Loucy (cell line): ENCODE measurements at regions not wholly inside any gene's neighbourhood (a gene's known extent, or its start where the extent isn't known, plus 50 kb on each side); places are given as distances from the start of the nearest gene placed in this dataset.
"Not testable (repeated sequence)": the region's sequence is repeated elsewhere in the genome, so short reads cannot be mapped to it uniquely, and the experiment has no call there.

Experiments
- EZH2phosphoT487 ChIP-seq: fragments of 200-600 bp; IDR thresholded peaks from 2 replicates; pipeline ENCODE4 v1.6.1; 2018; ENCODE audit warnings: antibody characterized with exemption, mild to moderate bottlenecking, moderate library complexity, borderline replicate concordance
- TF ChIP-seq, protein P1 (sequence below): fragments of 200-600 bp; sonication (generic); conservative IDR thresholded peaks from 2 replicates; pipeline ENCODE4 v1.5.1; 2014; ENCODE audit warnings: mild to moderate bottlenecking, antibody characterized with exemption, low read length

DNA sequence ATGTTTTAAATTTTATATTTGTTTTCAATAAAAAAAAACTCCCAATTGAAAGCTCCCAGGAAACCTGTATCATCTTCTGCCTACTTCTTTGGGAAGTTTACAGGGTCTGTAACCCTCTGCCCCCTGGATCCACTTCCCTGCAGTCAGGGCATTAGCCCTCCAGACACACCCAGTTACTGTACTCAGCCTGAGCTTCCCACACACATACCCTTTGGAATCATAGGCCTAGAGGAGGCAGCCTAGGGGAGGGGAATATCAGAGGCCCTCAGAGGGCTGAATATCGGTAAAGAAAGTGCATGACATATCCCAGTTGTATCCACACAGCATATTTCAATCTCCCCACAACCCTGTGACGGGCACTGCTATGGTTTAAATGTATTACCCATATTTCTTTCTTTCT is 56.2 kb upstream of the TFPI start:
- TF ChIP-seq, protein P1, sequence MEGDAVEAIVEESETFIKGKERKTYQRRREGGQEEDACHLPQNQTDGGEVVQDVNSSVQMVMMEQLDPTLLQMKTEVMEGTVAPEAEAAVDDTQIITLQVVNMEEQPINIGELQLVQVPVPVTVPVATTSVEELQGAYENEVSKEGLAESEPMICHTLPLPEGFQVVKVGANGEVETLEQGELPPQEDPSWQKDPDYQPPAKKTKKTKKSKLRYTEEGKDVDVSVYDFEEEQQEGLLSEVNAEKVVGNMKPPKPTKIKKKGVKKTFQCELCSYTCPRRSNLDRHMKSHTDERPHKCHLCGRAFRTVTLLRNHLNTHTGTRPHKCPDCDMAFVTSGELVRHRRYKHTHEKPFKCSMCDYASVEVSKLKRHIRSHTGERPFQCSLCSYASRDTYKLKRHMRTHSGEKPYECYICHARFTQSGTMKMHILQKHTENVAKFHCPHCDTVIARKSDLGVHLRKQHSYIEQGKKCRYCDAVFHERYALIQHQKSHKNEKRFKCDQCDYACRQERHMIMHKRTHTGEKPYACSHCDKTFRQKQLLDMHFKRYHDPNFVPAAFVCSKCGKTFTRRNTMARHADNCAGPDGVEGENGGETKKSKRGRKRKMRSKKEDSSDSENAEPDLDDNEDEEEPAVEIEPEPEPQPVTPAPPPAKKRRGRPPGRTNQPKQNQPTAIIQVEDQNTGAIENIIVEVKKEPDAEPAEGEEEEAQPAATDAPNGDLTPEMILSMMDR, result not testable (repeated sequence)
- TF ChIP-seq EZH2phosphoT487, result not testable (repeated sequence)
